Endodermal cell (in vitro differentiated cells): ENCODE measurements at regions not wholly inside any gene's neighbourhood (a gene's known extent, or its start where the extent isn't known, plus 50 kb on each side); places are given as distances from the start of the nearest gene placed in this dataset.

Experiments used
- DNase-seq: peaks from one replicate; pipeline ENCODE4 v3.0.0-alpha.2; 2017
- H3K27ac ChIP-seq: 2 replicates; pipeline ENCODE4 v1.5.1; 2013; ENCODE audit warnings: mild to moderate bottlenecking, low read depth, low read length, moderate library complexity
- H3K27me3 ChIP-seq: 2 replicates; pipeline ENCODE4 v1.6.1; 2013; ENCODE audit warnings: mild to moderate bottlenecking, low read length, moderate library complexity; ENCODE audit not compliant: insufficient read depth, control insufficient read depth, poor library complexity, severe bottlenecking
- H3K36me3 ChIP-seq: 2 replicates; pipeline ENCODE4 v1.7.0; 2013; ENCODE audit warnings: mild to moderate bottlenecking, low read length, moderate library complexity; ENCODE audit not compliant: control insufficient read depth, insufficient read depth
- H3K4me1 ChIP-seq: one replicate; pipeline ENCODE4 v1.7.0; 2013; ENCODE audit warnings: low read length; ENCODE audit not compliant: control insufficient read depth, insufficient read depth
- H3K4me3 ChIP-seq: 2 replicates; pipeline ENCODE4 v1.5.1; 2013; ENCODE audit warnings: mild to moderate bottlenecking, low read length, moderate library complexity
- H3K9ac ChIP-seq: 2 replicates; pipeline ENCODE4 v1.6.1; 2013; ENCODE audit warnings: mild to moderate bottlenecking, low read length, moderate library complexity; ENCODE audit not compliant: poor library complexity, severe bottlenecking; ENCODE audit errors: extremely low read depth
- H3K9me3 ChIP-seq: 2 replicates; pipeline ENCODE4 v1.6.1; 2013; ENCODE audit warnings: mild to moderate bottlenecking, low read length, moderate library complexity; ENCODE audit not compliant: control insufficient read depth
- H3K27ac Mint-ChIP-seq: 2 replicates; pipeline ENCODE4 v1.8.0; 2020; ENCODE audit warnings: mixed read lengths
- H3K27me3 Mint-ChIP-seq: 2 replicates; pipeline ENCODE4 v1.8.0; 2021; ENCODE audit warnings: mild to moderate bottlenecking, mixed read lengths; ENCODE audit not compliant: insufficient read depth
- H3K36me3 Mint-ChIP-seq: 2 replicates; pipeline ENCODE4 v1.8.0; 2020; ENCODE audit warnings: low read depth, mixed read lengths
- H3K4me1 Mint-ChIP-seq: 2 replicates; pipeline ENCODE4 v1.8.0; 2020; ENCODE audit warnings: mixed read lengths
- H3K4me3 Mint-ChIP-seq: 2 replicates; pipeline ENCODE4 v1.8.0; 2020; ENCODE audit warnings: mild to moderate bottlenecking, moderate library complexity, mixed read lengths
- H3K9me3 Mint-ChIP-seq: 2 replicates; pipeline ENCODE4 v1.8.0; 2020; ENCODE audit warnings: mild to moderate bottlenecking, mixed read lengths
- WGBS, 2 experiments: methylation state at CpG; one replicate each; pipeline versions ENCODE4 v1.1.5 to v1.1.7; 2013; ENCODE audit warnings: missing lambda C conversion rate in 2 of 2, mixed read lengths in 1 of 2; ENCODE audit not compliant: insufficient coverage in 1 of 2, insufficient read length in 1 of 2; 5-methylcytosine and 5-hydroxymethylcytosine counted together
- TF ChIP-seq, protein P1 (sequence below): fragments of 200-600 bp; sonication (generic); conservative IDR thresholded peaks from 2 replicates; pipeline ENCODE4 v1.5.0; 2021; ENCODE audit warnings: antibody characterized with exemption, mild to moderate bottlenecking

DNA sequence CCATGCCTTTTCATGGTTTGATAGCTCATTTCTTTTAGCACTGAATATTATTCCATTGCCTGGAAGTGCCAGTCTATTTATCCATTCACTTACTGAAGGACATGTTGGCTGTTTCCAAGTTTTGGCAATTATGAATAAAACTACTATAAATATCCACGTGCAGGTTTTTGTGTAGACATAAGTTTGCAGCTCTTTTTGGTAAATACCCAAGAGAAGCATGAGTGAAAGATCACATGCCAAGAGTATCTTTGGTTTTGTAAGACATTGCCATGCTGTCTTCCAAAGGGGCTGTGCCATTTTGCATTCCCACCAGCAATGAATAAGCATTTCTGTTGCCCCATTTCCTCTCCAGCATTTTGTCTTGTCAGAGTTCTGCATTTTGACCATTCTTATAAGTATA, 120.9 kb downstream of the MANEA start:
- Histone ChIP-seq H3K27ac (no peak overlapping the region), H3K9me3 (no peaks in the 10 kb centered on the region), H3K4me1 (no peaks in the 10 kb centered on the region), H3K27me3 (no peaks in the 10 kb centered on the region), H3K9ac (no peak overlapping the region), H3K36me3 (no peaks in the 10 kb centered on the region), H3K4me3 (no peak overlapping the region)
- no peaks in the 10 kb centered on the region for H3K27me3 Mint-ChIP-seq
- no peaks in the 10 kb centered on the region for H3K9me3 Mint-ChIP-seq
- whole genome bisulfite sequencing, 2 experiments, result 0% methylated on average over 1 of the region's 1 CpG; no CpG with 5 or more reads in 1 of the 2 experiments
- TF ChIP-seq, protein P1, sequence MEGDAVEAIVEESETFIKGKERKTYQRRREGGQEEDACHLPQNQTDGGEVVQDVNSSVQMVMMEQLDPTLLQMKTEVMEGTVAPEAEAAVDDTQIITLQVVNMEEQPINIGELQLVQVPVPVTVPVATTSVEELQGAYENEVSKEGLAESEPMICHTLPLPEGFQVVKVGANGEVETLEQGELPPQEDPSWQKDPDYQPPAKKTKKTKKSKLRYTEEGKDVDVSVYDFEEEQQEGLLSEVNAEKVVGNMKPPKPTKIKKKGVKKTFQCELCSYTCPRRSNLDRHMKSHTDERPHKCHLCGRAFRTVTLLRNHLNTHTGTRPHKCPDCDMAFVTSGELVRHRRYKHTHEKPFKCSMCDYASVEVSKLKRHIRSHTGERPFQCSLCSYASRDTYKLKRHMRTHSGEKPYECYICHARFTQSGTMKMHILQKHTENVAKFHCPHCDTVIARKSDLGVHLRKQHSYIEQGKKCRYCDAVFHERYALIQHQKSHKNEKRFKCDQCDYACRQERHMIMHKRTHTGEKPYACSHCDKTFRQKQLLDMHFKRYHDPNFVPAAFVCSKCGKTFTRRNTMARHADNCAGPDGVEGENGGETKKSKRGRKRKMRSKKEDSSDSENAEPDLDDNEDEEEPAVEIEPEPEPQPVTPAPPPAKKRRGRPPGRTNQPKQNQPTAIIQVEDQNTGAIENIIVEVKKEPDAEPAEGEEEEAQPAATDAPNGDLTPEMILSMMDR, result no peak
- no peak overlapping the region for H3K4me3 Mint-ChIP-seq
- H3K36me3 Mint-ChIP-seq, result no peaks in the 10 kb centered on the region
- no peak for DNase-seq
- no peak overlapping the region for H3K27ac Mint-ChIP-seq
- peaks cover 6% of the 10 kb centered on the region for H3K4me1 Mint-ChIP-seq

GRCh38 chr6:95723638-95724037, 146.3 kb downstream of the MANEA start:
- H3K9me3 Mint-ChIP-seq, result peaks cover 34% of the 10 kb centered on the region
- H3K9ac ChIP-seq, result no peak overlapping the region
- H3K9me3 ChIP-seq, result peaks cover 8% of the 10 kb centered on the region
- no peak overlapping the region for H3K4me3 ChIP-seq
- TF ChIP-seq, protein P1, result no peak
- H3K27ac ChIP-seq, result no peak overlapping the region
- no peak overlapping the region for H3K4me3 Mint-ChIP-seq
- H3K4me1 Mint-ChIP-seq, result peaks cover 5% of the 10 kb centered on the region
- H3K27me3 ChIP-seq, result no peaks in the 10 kb centered on the region
- H3K36me3 Mint-ChIP-seq, result peaks cover 3% of the 10 kb centered on the region
- no peaks in the 10 kb centered on the region for H3K36me3 ChIP-seq
- no peak overlapping the region for H3K27ac Mint-ChIP-seq
- no peak for DNase-seq
- H3K27me3 Mint-ChIP-seq, result no peaks in the 10 kb centered on the region
- WGBS, 2 experiments, result 91 to 100% methylated on average over 1 to 2 of the region's 2 CpGs
- H3K4me1 ChIP-seq, result no peaks in the 10 kb centered on the region

- Histone ChIP-seq H3K9me3 (peaks cover 5% of the 10 kb centered on the region), H3K4me1 (no peaks in the 10 kb centered on the region), H3K9ac (no peak overlapping the region), H3K36me3 (no peaks in the 10 kb centered on the region), H3K4me3 (no peak overlapping the region), H3K27ac (no peak overlapping the region), H3K27me3 (no peaks in the 10 kb centered on the region)
- TF ChIP-seq, protein P1, result no peak
- Mint-ChIP-seq H3K27me3 (no peaks in the 10 kb centered on the region), H3K4me3 (no peak overlapping the region), H3K27ac (no peak overlapping the region), H3K9me3 (peaks cover 18% of the 10 kb centered on the region), H3K36me3 (no peaks in the 10 kb centered on the region), H3K4me1 (peaks cover 5% of the 10 kb centered on the region)
- 77 to 86% methylated on average over 2 of the region's 2 CpGs for WGBS, 2 experiments
- DNase-seq, result no peak
These were observed 148.0 kb downstream of the MANEA start for GRCh38 chr6:95725344-95725743.
